Hematopoietic multipotent progenitor cell treated with erythropoietin and hydrocortisone succinate and interleukin-3 and kit ligand, for 8 days (in vitro differentiated cells): ENCODE measurements at regions not wholly inside any gene's neighbourhood (a gene's known extent, or its start where the extent isn't known, plus 50 kb on each side); places are given as distances from the start of the nearest gene placed in this dataset.

Source experiments
- DNase-seq: peaks from one replicate; pipeline ENCODE4 v3.0.0-alpha.2; 2015

- DNase-seq = no peak
Observed at GRCh38 chr6:14333556-14334305, 216.2 kb downstream of the CD83 start.

- DNase-seq = no peak
Observed at GRCh38 chr6:14335071-14335470, 217.5 kb downstream of the CD83 start.

- DNase-seq = peak; percentile 11
Observed at GRCh38 chr6:14337152-14337551, 219.6 kb downstream of the CD83 start.

GRCh38 chr6:14339172-14339571, 221.6 kb downstream of the CD83 start:
- no peak for DNase-seq

GRCh38 chr6:14339711-14340584, 222.4 kb downstream of the CD83 start:
- DNase-seq = no peak

GRCh38 chr6:14344486-14344885, 226.9 kb downstream of the CD83 start:
- no peak for DNase-seq

GRCh38 chr6:14348389-14348788, 230.8 kb downstream of the CD83 start:
- no peak for DNase-seq

GRCh38 chr6:14349507-14349906, 231.9 kb downstream of the CD83 start:
- no peak for DNase-seq

- no peak for DNase-seq
Observed at GRCh38 chr6:14350210-14350609, 232.6 kb downstream of the CD83 start.

GRCh38 chr6:14353281-14353680, 235.7 kb downstream of the CD83 start:
- DNase-seq = no peak

- DNase-seq = no peak
Observed at GRCh38 chr6:14353798-14354197, 236.2 kb downstream of the CD83 start.

GRCh38 chr6:14354919-14355572, 237.5 kb downstream of the CD83 start:
- DNase-seq = peak; percentile 84

- DNase-seq = no peak
Observed at GRCh38 chr6:14359438-14359837, 241.9 kb downstream of the CD83 start.

- DNase-seq = no peak
Observed at GRCh38 chr6:14360565-14360964, 243.0 kb downstream of the CD83 start.

- DNase-seq = no peak
Observed at GRCh38 chr6:14361297-14361696, 243.7 kb downstream of the CD83 start.

GRCh38 chr6:14361956-14362587, 244.5 kb downstream of the CD83 start:
- no peak for DNase-seq

GRCh38 chr6:14364370-14364769, 246.8 kb downstream of the CD83 start:
- no peak for DNase-seq

- DNase-seq = no peak
Observed at GRCh38 chr6:14365393-14365792, 247.8 kb downstream of the CD83 start.

GRCh38 chr6:14366315-14366714, 248.7 kb downstream of the CD83 start:
- no peak for DNase-seq

GRCh38 chr6:14366872-14367271, 249.3 kb downstream of the CD83 start:
- DNase-seq = no peak

GRCh38 chr6:14367296-14367695, 249.7 kb downstream of the CD83 start:
- DNase-seq = no peak

- DNase-seq = no peak
Observed at GRCh38 chr6:14369717-14370116, 252.1 kb downstream of the CD83 start.

- no peak for DNase-seq
Observed at GRCh38 chr6:14371530-14371929, 254.0 kb downstream of the CD83 start.
